ENCODE measurements at regions not wholly inside any gene's neighbourhood (a gene's known extent, or its start where the extent isn't known, plus 50 kb on each side); places are given as distances from the start of the nearest gene placed in this dataset.
"Not testable (repeated sequence)": the region's sequence is repeated elsewhere in the genome, so short reads cannot be mapped to it uniquely, and the experiment has no call there.

DNA sequence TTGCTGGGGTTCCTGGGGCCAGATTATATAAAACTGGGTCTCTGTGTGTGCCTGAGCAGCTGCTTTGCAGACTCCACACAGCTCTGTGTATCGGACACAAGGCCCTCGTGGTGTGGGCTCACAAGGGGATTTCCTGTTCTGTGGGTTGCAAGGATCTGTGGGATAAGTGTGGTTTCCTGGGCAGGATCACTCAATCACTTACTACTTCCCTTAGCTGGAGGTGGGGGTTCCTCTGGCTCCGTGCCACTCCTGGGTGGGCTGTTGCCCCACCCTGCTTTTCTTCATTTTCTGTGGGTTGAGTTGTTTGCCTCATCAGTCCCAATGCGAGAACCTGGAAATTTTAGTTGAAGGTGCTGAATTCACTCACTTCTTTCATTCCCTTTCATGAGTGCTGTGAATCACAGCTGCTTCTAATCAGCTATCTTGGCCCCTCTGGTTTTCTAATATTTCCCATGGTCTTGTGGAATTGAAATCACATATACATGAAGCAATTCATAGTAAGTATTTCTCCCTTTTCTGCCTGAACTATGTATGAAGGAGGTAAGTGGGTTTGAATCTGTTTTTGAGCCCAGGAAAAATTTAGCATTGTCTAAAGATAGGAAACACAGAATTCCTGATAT, 196.3 kb downstream of the DCDC2C start:
- H3K4me3 ChIP-seq (ENCODE audit: low read length in 2 of 2): no peak overlapping the region
- H3K27me3 ChIP-seq (ENCODE audit: control insufficient read depth in 3 of 3, insufficient read depth in 3 of 3, low read depth in 1 of 3, low read length in 3 of 3): no peaks in the 10 kb centered on the region
- H2BK5ac ChIP-seq (ENCODE audit: low read length): no peak overlapping the region
- no CpG with 5 or more reads among the region's 4 CpGs for WGBS, 2 donors (ENCODE audit: extremely low coverage in 2 of 2, insufficient read length in 2 of 2, insufficient replicate concordance in 1 of 2)
- no peak overlapping the region for H2BK15ac ChIP-seq (ENCODE audit: low read length)
- no peak for DNase-seq (ENCODE audit: low spot score)
- H3K79me1 ChIP-seq (ENCODE audit: low read depth, low read length): no peaks in the 10 kb centered on the region
- no peak overlapping the region for H3K9ac ChIP-seq (ENCODE audit: low read depth, low read length, poor library complexity)
- no peak overlapping the region for H2AFZ ChIP-seq (ENCODE audit: low read length)
- H3K23ac ChIP-seq (ENCODE audit: low read depth, low read length, poor library complexity): no peak overlapping the region
- H3K4me1 ChIP-seq (ENCODE audit: control insufficient read depth in 2 of 2, insufficient read depth in 1 of 2, low read depth in 1 of 2, low read length in 2 of 2): peaks cover 0 to 2% of the 10 kb centered on the region in 2 donors
- H4K8ac ChIP-seq (ENCODE audit: low read depth, low read length): no peak overlapping the region
- peak overlapping the region; percentile 15 for H3K18ac ChIP-seq (ENCODE audit: low read length)
- no peak overlapping the region for H2BK120ac ChIP-seq (ENCODE audit: low read depth, low read length)
- H2AK5ac ChIP-seq (ENCODE audit: low read depth, low read length): no peak overlapping the region
- no peak overlapping the region for H3K14ac ChIP-seq (ENCODE audit: low read length)
- peaks cover 0 to 4% of the 10 kb centered on the region in 2 donors for H3K9me3 ChIP-seq (replicated peaks in 1 of 2; ENCODE audit: control insufficient read depth in 2 of 2, insufficient read depth in 1 of 2, low read depth in 1 of 2, low read length in 2 of 2)
- H3K4me2 ChIP-seq (ENCODE audit: insufficient read depth, low read length, poor library complexity, severe bottlenecking): no peak overlapping the region
- H3K4ac ChIP-seq (ENCODE audit: low read length): no peak overlapping the region
- no peak overlapping the region for H4K91ac ChIP-seq (ENCODE audit: low read depth, low read length, poor library complexity)
- H2BK12ac ChIP-seq (ENCODE audit: low read length): no peak overlapping the region
- H3K27ac ChIP-seq (replicated peaks; ENCODE audit: low read length): no peak overlapping the region
- no peaks in the 10 kb centered on the region for H3K36me3 ChIP-seq (replicated peaks in 1 of 2; ENCODE audit: control insufficient read depth in 2 of 2, insufficient read depth in 2 of 2, low read length in 2 of 2)

DNA sequence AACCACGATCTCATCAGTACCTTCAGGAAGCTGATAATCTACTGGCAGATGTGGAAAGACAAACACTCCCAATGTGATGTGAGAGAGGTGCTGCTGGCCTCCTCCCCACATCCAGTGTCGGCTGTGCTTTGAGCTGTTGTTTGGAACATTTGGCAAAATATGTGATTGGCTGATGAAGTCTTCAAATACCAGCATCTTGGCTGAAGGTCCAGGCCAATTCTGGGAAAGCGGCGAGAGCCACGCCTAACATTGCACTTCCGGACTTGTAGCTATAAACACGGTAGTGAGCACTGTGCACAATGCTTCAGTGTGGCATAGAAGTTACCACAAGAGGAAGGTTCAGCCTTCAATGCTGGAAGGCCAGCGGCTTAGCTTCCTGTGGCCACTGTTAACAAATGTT, 198.8 kb downstream of the DCDC2C start:
- Histone ChIP-seq H3K4me3 (ENCODE audit: low read length in 2 of 2) (no peak overlapping the region), H4K8ac (ENCODE audit: low read depth, low read length) (no peak overlapping the region), H2AFZ (ENCODE audit: low read length) (no peak overlapping the region), H3K36me3 (replicated peaks in 1 of 2; ENCODE audit: control insufficient read depth in 2 of 2, insufficient read depth in 2 of 2, low read length in 2 of 2) (no peaks in the 10 kb centered on the region), H2BK15ac (ENCODE audit: low read length) (no peak overlapping the region), H3K9ac (ENCODE audit: low read depth, low read length, poor library complexity) (no peak overlapping the region), H3K4me2 (ENCODE audit: insufficient read depth, low read length, poor library complexity, severe bottlenecking) (no peak overlapping the region), H3K9me3 (replicated peaks in 1 of 2; ENCODE audit: control insufficient read depth in 2 of 2, insufficient read depth in 1 of 2, low read depth in 1 of 2, low read length in 2 of 2) (peaks cover 0 to 4% of the 10 kb centered on the region in 2 donors), H2AK5ac (ENCODE audit: low read depth, low read length) (no peak overlapping the region), H3K23ac (ENCODE audit: low read depth, low read length, poor library complexity) (no peak overlapping the region), H3K4me1 (ENCODE audit: control insufficient read depth in 2 of 2, insufficient read depth in 1 of 2, low read depth in 1 of 2, low read length in 2 of 2) (peaks cover 0 to 2% of the 10 kb centered on the region in 2 donors), H3K14ac (ENCODE audit: low read length) (no peak overlapping the region), H3K27me3 (ENCODE audit: control insufficient read depth in 3 of 3, insufficient read depth in 3 of 3, low read depth in 1 of 3, low read length in 3 of 3) (no peaks in the 10 kb centered on the region), H2BK120ac (ENCODE audit: low read depth, low read length) (no peak overlapping the region), H2BK12ac (ENCODE audit: low read length) (no peak overlapping the region), H3K4ac (ENCODE audit: low read length) (no peak overlapping the region), H3K79me1 (ENCODE audit: low read depth, low read length) (no peaks in the 10 kb centered on the region), H3K27ac (replicated peaks; ENCODE audit: low read length) (no peak overlapping the region), H3K18ac (ENCODE audit: low read length) (peak overlapping the region; percentile 86), H4K91ac (ENCODE audit: low read depth, low read length, poor library complexity) (no peak overlapping the region), H2BK5ac (ENCODE audit: low read length) (no peak overlapping the region)
- no CpG with 5 or more reads among the region's 8 CpGs for WGBS, 2 donors (ENCODE audit: extremely low coverage in 2 of 2, insufficient read length in 2 of 2, insufficient replicate concordance in 1 of 2)
- DNase-seq (ENCODE audit: low spot score): no peak

DNA sequence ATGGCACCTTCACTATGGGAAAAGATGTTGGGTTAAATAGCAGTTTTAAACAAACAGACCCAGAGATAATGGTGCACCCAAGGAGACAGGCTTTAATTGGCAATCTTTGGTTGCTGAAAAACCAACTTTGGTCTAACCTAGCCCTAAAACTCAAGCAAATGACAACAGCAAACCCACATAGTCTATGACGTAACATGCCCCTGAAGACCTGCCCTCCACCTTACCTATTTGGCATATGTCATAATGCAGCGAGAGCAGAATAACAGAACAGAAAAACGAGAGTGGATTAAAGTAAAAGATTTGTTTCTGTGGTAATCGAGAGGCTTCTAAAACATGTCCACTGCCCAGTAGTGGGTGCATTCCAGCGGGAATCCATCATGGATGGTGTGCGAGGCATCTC, 200.7 kb downstream of the DCDC2C start:
- DNase-seq (ENCODE audit: low spot score): no peak
- Histone ChIP-seq H3K4ac (ENCODE audit: low read length) (no peak overlapping the region), H3K14ac (ENCODE audit: low read length) (no peak overlapping the region), H2AFZ (ENCODE audit: low read length) (no peak overlapping the region), H3K79me1 (ENCODE audit: low read depth, low read length) (no peaks in the 10 kb centered on the region), H3K4me2 (ENCODE audit: insufficient read depth, low read length, poor library complexity, severe bottlenecking) (no peak overlapping the region), H3K27me3 (ENCODE audit: control insufficient read depth in 3 of 3, insufficient read depth in 3 of 3, low read depth in 1 of 3, low read length in 3 of 3) (no peaks in the 10 kb centered on the region), H3K9ac (ENCODE audit: low read depth, low read length, poor library complexity) (no peak overlapping the region), H3K23ac (ENCODE audit: low read depth, low read length, poor library complexity) (no peak overlapping the region), H2BK120ac (ENCODE audit: low read depth, low read length) (no peak overlapping the region), H2AK5ac (ENCODE audit: low read depth, low read length) (no peak overlapping the region), H2BK5ac (ENCODE audit: low read length) (no peak overlapping the region), H4K8ac (ENCODE audit: low read depth, low read length) (no peak overlapping the region), H3K4me3 (ENCODE audit: low read length in 2 of 2) (no peak overlapping the region), H2BK12ac (ENCODE audit: low read length) (no peak overlapping the region), H4K91ac (ENCODE audit: low read depth, low read length, poor library complexity) (no peak overlapping the region), H3K36me3 (replicated peaks in 1 of 2; ENCODE audit: control insufficient read depth in 2 of 2, insufficient read depth in 2 of 2, low read length in 2 of 2) (no peaks in the 10 kb centered on the region), H3K9me3 (replicated peaks in 1 of 2; ENCODE audit: control insufficient read depth in 2 of 2, insufficient read depth in 1 of 2, low read depth in 1 of 2, low read length in 2 of 2) (peaks cover 0 to 6% of the 10 kb centered on the region in 2 donors), H2BK15ac (ENCODE audit: low read length) (no peak overlapping the region), H3K4me1 (ENCODE audit: control insufficient read depth in 2 of 2, insufficient read depth in 1 of 2, low read depth in 1 of 2, low read length in 2 of 2) (peaks cover 0 to under 1% of the 10 kb centered on the region in 2 donors), H3K27ac (replicated peaks; ENCODE audit: low read length) (no peak overlapping the region), H3K18ac (ENCODE audit: low read length) (no peak overlapping the region)
- whole genome bisulfite sequencing, 2 donors (ENCODE audit: extremely low coverage in 2 of 2, insufficient read length in 2 of 2, insufficient replicate concordance in 1 of 2): no CpG with 5 or more reads among the region's 6 CpGs

DNA sequence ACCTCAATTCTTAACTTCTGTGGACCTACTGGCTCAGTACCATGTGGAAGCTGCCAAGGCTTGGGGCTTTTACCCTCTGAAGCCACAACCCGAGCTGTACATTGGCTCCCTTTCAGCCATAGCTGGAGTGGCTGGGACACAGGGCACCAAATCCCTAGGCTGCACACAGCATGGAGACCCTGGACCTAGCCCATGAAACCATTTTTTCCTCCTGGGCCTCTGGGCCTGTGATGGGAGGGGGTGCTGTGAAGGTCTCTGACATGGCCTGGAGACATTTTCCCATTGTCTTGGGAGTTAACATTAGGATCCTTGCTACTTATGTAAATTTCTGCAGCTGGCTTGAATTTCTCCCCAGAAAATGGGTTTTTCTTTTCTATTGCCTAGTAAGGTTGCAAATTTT, 205.1 kb downstream of the DCDC2C start:
- H3K9me3 ChIP-seq (replicated peaks in 1 of 2; ENCODE audit: control insufficient read depth in 2 of 2, insufficient read depth in 1 of 2, low read depth in 1 of 2, low read length in 2 of 2): peaks cover 0 to 11% of the 10 kb centered on the region in 2 donors
- not testable (repeated sequence) for H3K27ac ChIP-seq (replicated peaks; ENCODE audit: low read length); H2BK15ac ChIP-seq (ENCODE audit: low read length); H3K14ac ChIP-seq (ENCODE audit: low read length); H3K4me2 ChIP-seq (ENCODE audit: insufficient read depth, low read length, poor library complexity, severe bottlenecking); H2BK5ac ChIP-seq (ENCODE audit: low read length); H3K18ac ChIP-seq (ENCODE audit: low read length); H3K9ac ChIP-seq (ENCODE audit: low read depth, low read length, poor library complexity); H3K4me3 ChIP-seq (ENCODE audit: low read length in 2 of 2); H3K4ac ChIP-seq (ENCODE audit: low read length); H3K27me3 ChIP-seq (ENCODE audit: control insufficient read depth in 3 of 3, insufficient read depth in 3 of 3, low read depth in 1 of 3, low read length in 3 of 3); H2BK12ac ChIP-seq (ENCODE audit: low read length); H4K8ac ChIP-seq (ENCODE audit: low read depth, low read length); H4K91ac ChIP-seq (ENCODE audit: low read depth, low read length, poor library complexity); H3K79me1 ChIP-seq (ENCODE audit: low read depth, low read length); H3K36me3 ChIP-seq (replicated peaks in 1 of 2; ENCODE audit: control insufficient read depth in 2 of 2, insufficient read depth in 2 of 2, low read length in 2 of 2); DNase-seq (ENCODE audit: low spot score); H2BK120ac ChIP-seq (ENCODE audit: low read depth, low read length); H3K23ac ChIP-seq (ENCODE audit: low read depth, low read length, poor library complexity); H3K4me1 ChIP-seq (ENCODE audit: control insufficient read depth in 2 of 2, insufficient read depth in 1 of 2, low read depth in 1 of 2, low read length in 2 of 2); H2AK5ac ChIP-seq (ENCODE audit: low read depth, low read length); H2AFZ ChIP-seq (ENCODE audit: low read length)
- no CpG with 5 or more reads among the region's 1 CpG for WGBS, 2 donors (ENCODE audit: extremely low coverage in 2 of 2, insufficient read length in 2 of 2, insufficient replicate concordance in 1 of 2)
